ENCODE measurements at regions not wholly inside any gene's neighbourhood (a gene's known extent, or its start where the extent isn't known, plus 50 kb on each side); places are given as distances from the start of the nearest gene placed in this dataset.

- TF ChIP-seq CTCF (conservative IDR thresholded peaks at IDR 0.05) (no peak), ZFX (IDR thresholded peaks at IDR 0.05) (no peak)
Observed at GRCh38 chr1:88013485-88013884, 670.6 kb upstream of the PKN2 start.

All from C4-2B (cell line).